ENCODE measurements at regions not wholly inside any gene's neighbourhood (a gene's known extent, or its start where the extent isn't known, plus 50 kb on each side); places are given as distances from the start of the nearest gene placed in this dataset.

DNA sequence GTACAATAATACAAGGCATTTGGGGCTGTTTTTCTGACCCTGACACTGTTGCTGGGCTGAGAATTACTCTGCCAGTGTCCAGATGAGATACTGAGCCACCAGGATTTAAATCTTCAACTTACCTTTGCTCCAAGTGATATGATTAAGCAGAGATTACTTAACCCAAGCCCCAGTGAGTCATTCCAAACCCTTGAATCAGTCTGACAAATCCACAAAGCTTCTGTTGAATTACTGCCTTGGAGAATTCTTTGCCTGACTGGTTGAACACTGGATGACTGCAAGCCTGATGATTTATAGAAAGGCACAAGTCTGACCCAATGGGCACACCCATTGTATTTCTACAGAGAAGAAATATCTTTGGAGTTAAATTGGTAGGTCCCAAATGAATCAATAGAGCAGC is 88.2 kb upstream of the TSC22D2 start:
- H3K27ac Mint-ChIP-seq, result no peak overlapping the region
- CTCF ChIA-PET, result no interaction called here

DNA sequence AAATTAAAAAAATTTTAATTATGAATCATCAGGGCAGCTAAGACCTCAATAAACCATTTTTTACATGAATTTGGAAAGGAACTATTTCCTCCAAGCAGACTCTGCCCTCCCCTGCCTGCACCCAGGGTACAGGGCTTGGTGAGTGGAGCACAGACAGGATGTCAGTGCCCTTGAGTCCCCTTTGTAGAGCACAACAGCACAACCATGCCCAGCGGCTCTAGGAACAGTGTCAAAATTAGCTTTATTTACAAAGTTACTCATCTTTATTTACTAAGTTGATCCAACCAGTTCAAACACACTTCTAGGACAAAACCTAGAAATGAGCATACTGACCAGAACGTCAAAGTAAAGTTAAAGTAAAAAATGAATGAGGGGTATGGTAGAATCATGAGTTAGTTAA is 90.6 kb upstream of the TSC22D2 start:
- Mint-ChIP-seq H3K9me3 (peaks cover 12% of the 10 kb centered on the region), H3K36me3 (peaks cover 4% of the 10 kb centered on the region), H3K27me3 (ENCODE audit: low read depth) (no peaks in the 10 kb centered on the region), H3K4me1 (peaks cover 20% of the 10 kb centered on the region), H3K27ac (no peak overlapping the region), H3K4me3 (no peak overlapping the region)
- ATAC-seq, result no peak
- POLR2A ChIA-PET, result no interaction called here
- TF ChIP-seq ZNF138 (CRISPR knock-in tag; conservative IDR thresholded peaks at IDR 0.05) (no peak), CREM (CRISPR knock-in tag; IDR thresholded peaks at IDR 0.05) (no peak), JUN (CRISPR knock-in tag; IDR thresholded peaks at IDR 0.05) (no peak), GTF2I (CRISPR knock-in tag; conservative IDR thresholded peaks at IDR 0.05) (no peak), ZBTB21 (CRISPR knock-in tag; IDR thresholded peaks at IDR 0.05; ENCODE audit: borderline replicate concordance) (no peak), JAZF1 (CRISPR knock-in tag; IDR thresholded peaks at IDR 0.05) (no peak), ZNF671 (CRISPR knock-in tag; IDR thresholded peaks at IDR 0.05) (no peak)
- TF ChIP-seq, protein P1, sequence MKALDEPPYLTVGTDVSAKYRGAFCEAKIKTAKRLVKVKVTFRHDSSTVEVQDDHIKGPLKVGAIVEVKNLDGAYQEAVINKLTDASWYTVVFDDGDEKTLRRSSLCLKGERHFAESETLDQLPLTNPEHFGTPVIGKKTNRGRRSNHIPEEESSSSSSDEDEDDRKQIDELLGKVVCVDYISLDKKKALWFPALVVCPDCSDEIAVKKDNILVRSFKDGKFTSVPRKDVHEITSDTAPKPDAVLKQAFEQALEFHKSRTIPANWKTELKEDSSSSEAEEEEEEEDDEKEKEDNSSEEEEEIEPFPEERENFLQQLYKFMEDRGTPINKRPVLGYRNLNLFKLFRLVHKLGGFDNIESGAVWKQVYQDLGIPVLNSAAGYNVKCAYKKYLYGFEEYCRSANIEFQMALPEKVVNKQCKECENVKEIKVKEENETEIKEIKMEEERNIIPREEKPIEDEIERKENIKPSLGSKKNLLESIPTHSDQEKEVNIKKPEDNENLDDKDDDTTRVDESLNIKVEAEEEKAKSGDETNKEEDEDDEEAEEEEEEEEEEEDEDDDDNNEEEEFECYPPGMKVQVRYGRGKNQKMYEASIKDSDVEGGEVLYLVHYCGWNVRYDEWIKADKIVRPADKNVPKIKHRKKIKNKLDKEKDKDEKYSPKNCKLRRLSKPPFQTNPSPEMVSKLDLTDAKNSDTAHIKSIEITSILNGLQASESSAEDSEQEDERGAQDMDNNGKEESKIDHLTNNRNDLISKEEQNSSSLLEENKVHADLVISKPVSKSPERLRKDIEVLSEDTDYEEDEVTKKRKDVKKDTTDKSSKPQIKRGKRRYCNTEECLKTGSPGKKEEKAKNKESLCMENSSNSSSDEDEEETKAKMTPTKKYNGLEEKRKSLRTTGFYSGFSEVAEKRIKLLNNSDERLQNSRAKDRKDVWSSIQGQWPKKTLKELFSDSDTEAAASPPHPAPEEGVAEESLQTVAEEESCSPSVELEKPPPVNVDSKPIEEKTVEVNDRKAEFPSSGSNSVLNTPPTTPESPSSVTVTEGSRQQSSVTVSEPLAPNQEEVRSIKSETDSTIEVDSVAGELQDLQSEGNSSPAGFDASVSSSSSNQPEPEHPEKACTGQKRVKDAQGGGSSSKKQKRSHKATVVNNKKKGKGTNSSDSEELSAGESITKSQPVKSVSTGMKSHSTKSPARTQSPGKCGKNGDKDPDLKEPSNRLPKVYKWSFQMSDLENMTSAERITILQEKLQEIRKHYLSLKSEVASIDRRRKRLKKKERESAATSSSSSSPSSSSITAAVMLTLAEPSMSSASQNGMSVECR (CRISPR knock-in tag; IDR thresholded peaks at IDR 0.05; ENCODE audit: borderline replicate concordance), result no peak
- TF ChIP-seq, protein P2, sequence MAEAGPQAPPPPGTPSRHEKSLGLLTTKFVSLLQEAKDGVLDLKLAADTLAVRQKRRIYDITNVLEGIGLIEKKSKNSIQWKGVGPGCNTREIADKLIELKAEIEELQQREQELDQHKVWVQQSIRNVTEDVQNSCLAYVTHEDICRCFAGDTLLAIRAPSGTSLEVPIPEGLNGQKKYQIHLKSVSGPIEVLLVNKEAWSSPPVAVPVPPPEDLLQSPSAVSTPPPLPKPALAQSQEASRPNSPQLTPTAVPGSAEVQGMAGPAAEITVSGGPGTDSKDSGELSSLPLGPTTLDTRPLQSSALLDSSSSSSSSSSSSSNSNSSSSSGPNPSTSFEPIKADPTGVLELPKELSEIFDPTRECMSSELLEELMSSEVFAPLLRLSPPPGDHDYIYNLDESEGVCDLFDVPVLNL (CRISPR knock-in tag; IDR thresholded peaks at IDR 0.05; ENCODE audit: borderline replicate concordance, low read depth), result no peak
- TF ChIP-seq, protein P3, sequence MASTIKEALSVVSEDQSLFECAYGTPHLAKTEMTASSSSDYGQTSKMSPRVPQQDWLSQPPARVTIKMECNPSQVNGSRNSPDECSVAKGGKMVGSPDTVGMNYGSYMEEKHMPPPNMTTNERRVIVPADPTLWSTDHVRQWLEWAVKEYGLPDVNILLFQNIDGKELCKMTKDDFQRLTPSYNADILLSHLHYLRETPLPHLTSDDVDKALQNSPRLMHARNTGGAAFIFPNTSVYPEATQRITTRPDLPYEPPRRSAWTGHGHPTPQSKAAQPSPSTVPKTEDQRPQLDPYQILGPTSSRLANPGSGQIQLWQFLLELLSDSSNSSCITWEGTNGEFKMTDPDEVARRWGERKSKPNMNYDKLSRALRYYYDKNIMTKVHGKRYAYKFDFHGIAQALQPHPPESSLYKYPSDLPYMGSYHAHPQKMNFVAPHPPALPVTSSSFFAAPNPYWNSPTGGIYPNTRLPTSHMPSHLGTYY (CRISPR knock-in tag; IDR thresholded peaks at IDR 0.05), result no peak
- CTCF ChIA-PET, result interaction anchor here (0.7 kb wide), 1 partner anchor 94 kb away, joined by 3 read pairs; no protein-coding TSS in a partner anchor
- DNase-seq (ENCODE audit: low spot score), result no peak

More for the DNA sequence above, 88.2 kb upstream of the TSC22D2 start:
- Mint-ChIP-seq H3K9me3 (peaks cover 16% of the 10 kb centered on the region), H3K4me1 (peaks cover 16% of the 10 kb centered on the region), H3K36me3 (peaks cover 8% of the 10 kb centered on the region), H3K27me3 (ENCODE audit: low read depth) (no peaks in the 10 kb centered on the region), H3K4me3 (no peak overlapping the region)
- DNase-seq (ENCODE audit: low spot score), result no peak
- TF ChIP-seq TEAD1 (CRISPR knock-in tag; IDR thresholded peaks at IDR 0.05), result no peak
- TF ChIP-seq, protein P4, sequence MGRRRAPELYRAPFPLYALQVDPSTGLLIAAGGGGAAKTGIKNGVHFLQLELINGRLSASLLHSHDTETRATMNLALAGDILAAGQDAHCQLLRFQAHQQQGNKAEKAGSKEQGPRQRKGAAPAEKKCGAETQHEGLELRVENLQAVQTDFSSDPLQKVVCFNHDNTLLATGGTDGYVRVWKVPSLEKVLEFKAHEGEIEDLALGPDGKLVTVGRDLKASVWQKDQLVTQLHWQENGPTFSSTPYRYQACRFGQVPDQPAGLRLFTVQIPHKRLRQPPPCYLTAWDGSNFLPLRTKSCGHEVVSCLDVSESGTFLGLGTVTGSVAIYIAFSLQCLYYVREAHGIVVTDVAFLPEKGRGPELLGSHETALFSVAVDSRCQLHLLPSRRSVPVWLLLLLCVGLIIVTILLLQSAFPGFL (CRISPR knock-in tag; IDR thresholded peaks at IDR 0.05; ENCODE audit: borderline replicate concordance), result no peak
- TF ChIP-seq, protein P5, sequence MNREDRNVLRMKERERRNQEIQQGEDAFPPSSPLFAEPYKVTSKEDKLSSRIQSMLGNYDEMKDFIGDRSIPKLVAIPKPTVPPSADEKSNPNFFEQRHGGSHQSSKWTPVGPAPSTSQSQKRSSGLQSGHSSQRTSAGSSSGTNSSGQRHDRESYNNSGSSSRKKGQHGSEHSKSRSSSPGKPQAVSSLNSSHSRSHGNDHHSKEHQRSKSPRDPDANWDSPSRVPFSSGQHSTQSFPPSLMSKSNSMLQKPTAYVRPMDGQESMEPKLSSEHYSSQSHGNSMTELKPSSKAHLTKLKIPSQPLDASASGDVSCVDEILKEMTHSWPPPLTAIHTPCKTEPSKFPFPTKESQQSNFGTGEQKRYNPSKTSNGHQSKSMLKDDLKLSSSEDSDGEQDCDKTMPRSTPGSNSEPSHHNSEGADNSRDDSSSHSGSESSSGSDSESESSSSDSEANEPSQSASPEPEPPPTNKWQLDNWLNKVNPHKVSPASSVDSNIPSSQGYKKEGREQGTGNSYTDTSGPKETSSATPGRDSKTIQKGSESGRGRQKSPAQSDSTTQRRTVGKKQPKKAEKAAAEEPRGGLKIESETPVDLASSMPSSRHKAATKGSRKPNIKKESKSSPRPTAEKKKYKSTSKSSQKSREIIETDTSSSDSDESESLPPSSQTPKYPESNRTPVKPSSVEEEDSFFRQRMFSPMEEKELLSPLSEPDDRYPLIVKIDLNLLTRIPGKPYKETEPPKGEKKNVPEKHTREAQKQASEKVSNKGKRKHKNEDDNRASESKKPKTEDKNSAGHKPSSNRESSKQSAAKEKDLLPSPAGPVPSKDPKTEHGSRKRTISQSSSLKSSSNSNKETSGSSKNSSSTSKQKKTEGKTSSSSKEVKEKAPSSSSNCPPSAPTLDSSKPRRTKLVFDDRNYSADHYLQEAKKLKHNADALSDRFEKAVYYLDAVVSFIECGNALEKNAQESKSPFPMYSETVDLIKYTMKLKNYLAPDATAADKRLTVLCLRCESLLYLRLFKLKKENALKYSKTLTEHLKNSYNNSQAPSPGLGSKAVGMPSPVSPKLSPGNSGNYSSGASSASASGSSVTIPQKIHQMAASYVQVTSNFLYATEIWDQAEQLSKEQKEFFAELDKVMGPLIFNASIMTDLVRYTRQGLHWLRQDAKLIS (CRISPR knock-in tag; IDR thresholded peaks at IDR 0.05; ENCODE audit: borderline replicate concordance), result no peak
- no peak for ATAC-seq
- POLR2A ChIA-PET, result no interaction called here
